Adipocyte (in vitro differentiated cells): ENCODE measurements at regions not wholly inside any gene's neighbourhood (a gene's known extent, or its start where the extent isn't known, plus 50 kb on each side); places are given as distances from the start of the nearest gene placed in this dataset.
"Not testable (repeated sequence)": the region's sequence is repeated elsewhere in the genome, so short reads cannot be mapped to it uniquely, and the experiment has no call there.

Experiments used
- DNase-seq: peaks from one replicate; pipeline ENCODE4 v3.0.0-alpha.2; 2015; ENCODE audit warnings: low read depth
- H3K27me3 ChIP-seq: replicated peaks from 2 replicates; pipeline ENCODE4 v1.7.0; 2013; ENCODE audit warnings: mild to moderate bottlenecking, low read length, moderate library complexity; ENCODE audit not compliant: control insufficient read depth, insufficient read depth
- H3K36me3 ChIP-seq: 2 replicates; pipeline ENCODE4 v1.7.0; 2013; ENCODE audit warnings: low read length, mild to moderate bottlenecking, moderate library complexity; ENCODE audit not compliant: control insufficient read depth, insufficient read depth, severe bottlenecking
- H3K4me1 ChIP-seq: 2 replicates; pipeline ENCODE4 v1.7.0; 2013; ENCODE audit warnings: mild to moderate bottlenecking, low read length, moderate library complexity; ENCODE audit not compliant: control insufficient read depth, insufficient read depth
- H3K4me3 ChIP-seq: 2 replicates; pipeline ENCODE4 v1.7.0; 2013; ENCODE audit warnings: mild to moderate bottlenecking, low read length, moderate library complexity
- H3K9ac ChIP-seq: 2 replicates; pipeline ENCODE4 v1.7.0; 2013; ENCODE audit warnings: mild to moderate bottlenecking, low read length, moderate library complexity
- H3K9me3 ChIP-seq: 2 replicates; pipeline ENCODE4 v1.7.0; 2013; ENCODE audit warnings: mild to moderate bottlenecking, low read length, moderate library complexity; ENCODE audit not compliant: control insufficient read depth

DNA sequence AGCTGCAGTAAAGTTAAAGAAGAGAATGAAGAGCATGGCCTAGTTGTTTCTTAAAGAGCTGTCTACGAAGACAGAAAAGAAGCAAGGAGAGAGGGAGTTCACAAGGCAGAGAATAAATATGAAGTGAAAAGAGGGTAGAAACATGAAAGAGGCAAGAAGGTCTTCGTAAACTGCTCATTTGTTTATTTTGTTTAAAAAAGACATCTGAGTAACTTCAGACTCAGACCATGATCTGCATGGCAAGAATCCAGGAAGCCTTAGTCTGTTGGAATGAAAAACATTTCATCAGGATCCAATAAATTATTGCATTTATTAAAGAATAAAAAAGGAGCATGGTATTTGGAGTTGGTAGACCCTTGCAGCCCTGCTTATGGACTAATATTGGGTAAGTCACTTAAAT is 151.1 kb downstream of the SEM1 start:
- Histone ChIP-seq H3K9me3 (no peaks in the 10 kb centered on the region), H3K9ac (no peak overlapping the region), H3K4me3 (no peak overlapping the region), H3K27me3 (no peaks in the 10 kb centered on the region), H3K4me1 (no peaks in the 10 kb centered on the region), H3K36me3 (no peaks in the 10 kb centered on the region)
- peak; percentile 39 for DNase-seq

DNA sequence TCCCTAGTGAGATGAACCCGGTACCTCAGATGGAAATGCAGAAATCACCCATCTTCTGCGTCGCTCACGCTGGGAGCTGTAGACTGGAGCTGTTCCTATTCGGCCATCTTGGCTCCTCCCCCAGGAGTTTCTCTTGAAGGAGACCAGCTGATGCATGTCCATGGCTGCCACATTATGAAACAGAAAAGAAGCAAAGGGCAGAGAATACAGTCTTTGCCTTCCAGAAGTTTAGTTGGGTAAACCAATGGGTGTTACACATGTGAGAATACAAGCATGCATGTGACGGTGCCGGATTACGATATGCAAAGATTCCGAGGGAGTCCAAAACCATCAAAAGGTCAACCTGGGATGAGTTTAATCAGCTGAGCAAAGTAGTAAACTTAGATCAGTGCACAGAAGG is 151.6 kb downstream of the SEM1 start:
- no peaks in the 10 kb centered on the region for H3K36me3 ChIP-seq
- no peak overlapping the region for H3K4me3 ChIP-seq

GRCh38 chr7:96557598-96557997 is 152.0 kb downstream of the SEM1 start:
- H3K4me3 ChIP-seq, DNase-seq, H3K9me3 ChIP-seq, H3K9ac ChIP-seq, H3K36me3 ChIP-seq, H3K4me1 ChIP-seq, H3K27me3 ChIP-seq: not testable (repeated sequence)

More for the DNA sequence above, 151.6 kb downstream of the SEM1 start:
- Histone ChIP-seq H3K27me3 (no peaks in the 10 kb centered on the region), H3K9me3 (no peaks in the 10 kb centered on the region), H3K4me1 (no peaks in the 10 kb centered on the region), H3K9ac (no peak overlapping the region)
- DNase-seq, result no peak

GRCh38 chr7:96548664-96549063 is 161.0 kb downstream of the SEM1 start:
- no peaks in the 10 kb centered on the region for H3K27me3 ChIP-seq
- no peaks in the 10 kb centered on the region for H3K9me3 ChIP-seq
- peaks cover 5% of the 10 kb centered on the region for H3K4me1 ChIP-seq
- DNase-seq, result peak; percentile 44
- H3K36me3 ChIP-seq, result no peaks in the 10 kb centered on the region
- no peak overlapping the region for H3K9ac ChIP-seq
- no peak overlapping the region for H3K4me3 ChIP-seq

DNA sequence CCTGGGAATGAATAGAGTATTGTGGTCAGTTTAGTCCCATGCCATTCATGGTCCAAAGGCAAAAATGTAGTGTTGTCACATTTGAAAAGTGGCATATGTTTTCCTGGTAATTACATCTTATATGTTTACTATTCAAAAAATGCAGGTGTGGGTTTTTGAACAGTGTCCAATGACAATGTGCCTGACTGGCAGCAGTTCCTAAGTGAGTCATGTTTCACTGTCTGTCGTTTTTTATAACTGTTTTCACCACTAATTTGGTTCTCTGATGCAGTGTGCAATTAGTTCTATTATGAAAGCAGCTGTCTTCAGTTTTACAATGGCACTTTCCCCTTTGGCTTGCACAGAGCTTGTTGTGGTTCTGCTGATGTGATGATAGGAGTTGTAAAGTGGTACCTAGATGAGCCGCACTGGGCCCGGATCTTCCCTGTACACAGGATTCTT is 162.3 kb downstream of the SEM1 start:
- Histone ChIP-seq H3K4me3 (no peak overlapping the region), H3K4me1 (peaks cover 5% of the 10 kb centered on the region), H3K9ac (no peak overlapping the region), H3K27me3 (no peaks in the 10 kb centered on the region), H3K9me3 (no peaks in the 10 kb centered on the region), H3K36me3 (no peaks in the 10 kb centered on the region)
- peak; percentile 24 for DNase-seq

- Histone ChIP-seq H3K9me3 (no peaks in the 10 kb centered on the region), H3K4me3 (no peak overlapping the region), H3K9ac (no peak overlapping the region), H3K27me3 (no peaks in the 10 kb centered on the region), H3K4me1 (peaks cover 5% of the 10 kb centered on the region), H3K36me3 (no peaks in the 10 kb centered on the region)
- DNase-seq, result no peak
Measured at GRCh38 chr7:96546426-96546825, 163.2 kb downstream of the SEM1 start.

GRCh38 chr7:96539471-96539870 is 170.2 kb downstream of the SEM1 start:
- no peaks in the 10 kb centered on the region for H3K27me3 ChIP-seq
- DNase-seq, result no peak
- no peaks in the 10 kb centered on the region for H3K36me3 ChIP-seq
- no peak overlapping the region for H3K9ac ChIP-seq
- peaks cover 4% of the 10 kb centered on the region for H3K9me3 ChIP-seq
- H3K4me1 ChIP-seq, result peaks cover under 1% of the 10 kb centered on the region
- no peak overlapping the region for H3K4me3 ChIP-seq

DNA sequence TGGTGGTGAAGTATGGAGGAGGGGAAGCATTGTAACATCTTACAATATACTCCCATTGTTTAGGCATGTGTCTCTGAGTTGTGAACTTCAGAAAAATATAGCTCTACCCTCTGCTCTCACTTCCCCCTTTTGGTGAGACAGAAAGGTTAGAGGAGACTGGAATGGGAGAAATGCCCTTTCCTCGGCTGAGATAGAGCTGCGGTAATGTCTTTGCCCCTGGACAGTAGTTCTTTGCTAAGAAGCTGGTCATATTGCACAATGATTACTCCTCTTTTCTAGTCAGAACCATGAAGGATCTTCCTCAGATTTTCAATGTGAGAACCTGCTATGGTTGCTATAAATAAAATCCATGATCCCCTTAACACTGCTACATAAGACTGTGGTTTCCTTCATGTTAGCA is 171.0 kb downstream of the SEM1 start:
- Histone ChIP-seq H3K9ac (no peak overlapping the region), H3K9me3 (peaks cover 4% of the 10 kb centered on the region), H3K4me3 (no peak overlapping the region), H3K36me3 (no peaks in the 10 kb centered on the region), H3K27me3 (no peaks in the 10 kb centered on the region), H3K4me1 (peaks cover 8% of the 10 kb centered on the region)
- no peak for DNase-seq

DNA sequence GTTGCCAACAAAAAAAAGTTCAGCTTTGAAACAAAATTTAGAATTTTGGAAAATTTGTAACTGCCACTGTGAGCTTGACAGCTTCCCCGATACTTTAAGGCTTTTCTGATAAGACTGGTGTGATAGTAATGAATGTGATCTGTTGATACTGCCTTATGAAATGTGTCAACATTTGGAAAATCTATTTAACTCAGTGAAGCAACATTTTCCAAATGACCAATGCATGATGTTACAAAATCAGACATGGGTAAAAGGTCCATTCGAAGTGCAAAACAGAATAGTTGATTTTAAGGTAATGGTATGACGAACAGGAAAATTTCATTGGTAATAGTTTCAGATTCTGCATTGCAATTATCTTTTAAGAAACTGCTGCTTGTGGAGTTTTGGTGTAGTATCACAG is 175.4 kb downstream of the SEM1 start:
- peaks cover 4% of the 10 kb centered on the region for H3K9me3 ChIP-seq

DNA sequence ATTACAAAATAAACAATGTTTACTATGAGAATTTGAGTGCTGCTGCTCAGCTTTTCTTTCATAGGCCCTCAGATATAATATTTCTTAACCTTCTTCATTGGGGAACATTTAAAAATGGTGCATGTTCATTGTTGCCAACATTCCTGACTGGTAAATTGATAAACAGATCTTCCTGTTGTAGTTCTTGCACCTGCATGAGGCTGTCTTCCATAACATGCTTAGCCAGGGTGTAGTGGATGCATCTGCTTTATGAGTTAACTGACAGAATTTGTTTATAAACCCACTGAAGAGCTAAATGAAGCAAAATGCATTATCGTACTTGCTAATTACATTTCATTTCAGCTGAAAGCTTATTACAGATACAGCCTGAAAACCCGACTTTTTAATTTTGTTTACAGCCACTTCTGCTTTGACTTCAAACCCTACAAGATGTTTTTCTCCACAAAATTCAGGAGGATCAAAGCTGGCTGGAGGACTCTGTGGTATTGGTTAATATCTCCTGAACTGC is 177.2 kb downstream of the SEM1 start:
- H3K27me3 ChIP-seq, result no peaks in the 10 kb centered on the region
- DNase-seq, result no peak
- H3K36me3 ChIP-seq, result no peaks in the 10 kb centered on the region
- no peaks in the 10 kb centered on the region for H3K9me3 ChIP-seq
- H3K4me3 ChIP-seq, result no peak overlapping the region
- H3K9ac ChIP-seq, result no peak overlapping the region
- H3K4me1 ChIP-seq, result peaks cover 18% of the 10 kb centered on the region

More for the DNA sequence above, 175.4 kb downstream of the SEM1 start:
- DNase-seq, result no peak
- no peaks in the 10 kb centered on the region for H3K36me3 ChIP-seq
- H3K4me3 ChIP-seq, result peak overlapping the region; percentile 22
- peaks cover 18% of the 10 kb centered on the region for H3K4me1 ChIP-seq
- H3K27me3 ChIP-seq, result no peaks in the 10 kb centered on the region
- H3K9ac ChIP-seq, result no peak overlapping the region

DNA sequence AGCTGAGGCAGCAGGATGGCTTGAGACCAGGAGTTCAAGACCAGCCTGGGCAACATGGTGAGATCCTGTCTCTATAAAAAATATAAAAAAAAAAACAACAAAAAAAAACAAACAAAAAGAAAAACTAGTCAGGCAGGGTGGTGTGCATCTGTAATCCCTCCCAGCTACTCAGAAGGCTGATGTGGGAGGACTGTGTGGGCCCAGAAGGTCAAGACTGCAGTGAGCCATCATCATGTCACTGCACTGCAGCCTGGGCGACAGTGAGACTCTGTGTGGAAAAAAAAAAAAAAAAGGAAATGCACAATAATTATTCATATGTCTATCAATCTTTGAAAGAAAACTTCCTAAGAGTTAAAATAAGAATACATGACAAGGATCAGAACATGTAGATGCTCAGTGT is 178.3 kb downstream of the SEM1 start:
- Histone ChIP-seq H3K27me3 (no peaks in the 10 kb centered on the region), H3K9me3 (no peaks in the 10 kb centered on the region), H3K9ac (no peak overlapping the region), H3K36me3 (no peaks in the 10 kb centered on the region), H3K4me1 (peaks cover 18% of the 10 kb centered on the region), H3K4me3 (no peak overlapping the region)
- no peak for DNase-seq

DNA sequence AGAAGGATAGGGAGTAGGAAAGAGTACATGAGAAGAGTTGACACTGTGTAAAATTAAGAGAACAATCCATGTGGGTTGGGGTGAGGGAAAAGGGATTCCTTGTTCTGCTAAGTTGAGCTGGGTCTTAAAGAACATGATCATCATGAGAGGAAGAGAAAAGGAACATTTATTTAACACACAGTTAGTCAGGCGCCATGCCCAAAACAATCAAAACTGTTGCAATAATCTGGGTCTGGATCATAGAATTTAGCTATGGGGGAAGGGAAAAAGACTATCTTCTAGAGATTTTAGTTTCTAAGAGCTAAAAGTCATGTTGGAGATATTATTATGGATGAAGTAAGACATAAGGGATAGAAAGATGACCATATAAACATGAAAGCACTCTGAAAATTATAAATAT is 178.9 kb downstream of the SEM1 start:
- Histone ChIP-seq H3K36me3 (no peaks in the 10 kb centered on the region), H3K9ac (no peak overlapping the region), H3K4me1 (peaks cover 18% of the 10 kb centered on the region), H3K27me3 (no peaks in the 10 kb centered on the region), H3K4me3 (no peak overlapping the region), H3K9me3 (no peaks in the 10 kb centered on the region)
- DNase-seq, result no peak
